Astrocyte (in vitro differentiated cells and primary cell): ENCODE measurements at regions not wholly inside any gene's neighbourhood (a gene's known extent, or its start where the extent isn't known, plus 50 kb on each side); places are given as distances from the start of the nearest gene placed in this dataset.

Experiments
- CTCF ChIP-seq: IDR thresholded peaks from 2 replicates; pipeline ENCODE4 v1.5.1; 2011; ENCODE audit warnings: low read depth, mild to moderate bottlenecking, inconsistent platforms, low read length, moderate library complexity; ENCODE audit not compliant: insufficient read depth
- EZH2 ChIP-seq: IDR thresholded peaks from 2 replicates; pipeline ENCODE4 v1.6.1; 2012; ENCODE audit warnings: mild to moderate bottlenecking, low read length, inconsistent platforms; ENCODE audit not compliant: insufficient read depth

DNA sequence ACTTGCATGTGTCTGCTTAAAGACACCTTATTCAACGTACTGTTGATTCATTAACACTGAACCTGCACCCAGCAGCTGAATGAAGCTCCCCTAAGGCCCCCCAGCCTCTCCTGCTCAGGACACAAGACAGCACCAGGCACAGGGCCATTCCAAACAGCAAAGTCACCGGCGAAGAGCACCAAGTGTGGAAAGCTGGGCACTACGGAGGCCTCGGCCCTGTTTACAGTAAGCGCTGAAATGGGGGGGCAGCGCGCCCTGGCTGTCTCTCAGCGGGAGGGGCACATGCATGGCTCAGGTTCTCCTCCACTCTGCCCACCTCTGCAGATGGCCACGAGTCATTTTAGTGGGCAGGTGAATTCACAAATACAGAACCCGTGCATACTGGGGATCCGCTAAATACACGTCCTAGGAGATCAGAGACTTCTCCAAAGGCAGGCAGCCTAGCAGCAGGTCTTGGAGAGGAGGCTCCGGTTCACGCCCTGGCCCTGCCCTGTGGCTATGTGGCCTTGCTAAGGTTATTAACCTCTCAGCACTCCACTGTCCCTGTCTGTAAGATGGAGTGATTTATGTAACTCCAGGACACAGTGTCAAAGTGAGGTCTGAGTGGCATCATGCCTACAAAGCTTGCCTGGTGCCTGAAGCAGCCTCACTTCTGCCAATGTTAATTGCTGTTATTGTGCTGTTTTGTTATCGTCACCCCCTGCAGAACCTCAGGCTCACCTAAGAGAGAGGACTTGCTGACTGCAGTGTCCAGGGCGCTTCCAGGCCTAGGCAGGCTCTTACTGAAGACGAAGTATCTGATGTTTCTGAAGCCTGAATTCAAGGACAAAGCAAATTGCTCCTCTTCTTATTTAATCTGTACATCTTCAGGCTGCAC is 207.4 kb upstream of the SOX1 start:
- no peak for TF ChIP-seq CTCF
- TF ChIP-seq EZH2: no peak
